H1 (cell line): ENCODE measurements at regions not wholly inside any gene's neighbourhood (a gene's known extent, or its start where the extent isn't known, plus 50 kb on each side); places are given as distances from the start of the nearest gene placed in this dataset.

ENCODE experiments used
- CBX8 ChIP-seq: fragments of 300-800, 300-1000 bp; sonication (generic); IDR thresholded peaks from 2 replicates; pipeline ENCODE4 v1.7.1; 2016; ENCODE audit warnings: low read depth, low read length, borderline replicate concordance
- CTBP2 ChIP-seq: IDR thresholded peaks from 2 replicates; pipeline ENCODE4 v1.7.0; 2011; ENCODE audit warnings: borderline replicate concordance, mild to moderate bottlenecking, moderate library complexity, mixed read lengths, low read length; ENCODE audit not compliant: insufficient read depth, insufficient read length
- FOSL1 ChIP-seq: IDR thresholded peaks from 2 replicates; pipeline ENCODE4 v1.6.1; 2011; ENCODE audit warnings: mild to moderate bottlenecking, low read depth, low read length, moderate library complexity; ENCODE audit not compliant: insufficient read depth
- JUND ChIP-seq: IDR thresholded peaks from 2 replicates; pipeline ENCODE4 v1.6.1; 2011; ENCODE audit warnings: mild to moderate bottlenecking, improper control_type of control experiment, low read length
- NRF1 ChIP-seq: IDR thresholded peaks from 2 replicates; pipeline ENCODE4 v1.6.1; 2011; ENCODE audit warnings: mild to moderate bottlenecking, low read depth, low read length, improper control_type of control experiment
- RBBP5 ChIP-seq: IDR thresholded peaks from 2 replicates; pipeline ENCODE4 v1.7.1; 2012; ENCODE audit warnings: low read depth, mild to moderate bottlenecking, inconsistent platforms, low read length, moderate library complexity, borderline replicate concordance
- TAF7 ChIP-seq: optimal IDR thresholded peaks from 2 replicates; pipeline ENCODE3; 2011; ENCODE audit warnings: low read depth, mild to moderate bottlenecking, inconsistent platforms, low read length, moderate library complexity, borderline replicate concordance
- TEAD4 ChIP-seq: IDR thresholded peaks from 2 replicates; pipeline ENCODE4 v1.6.1; 2012; ENCODE audit warnings: low read depth, low read length, inconsistent platforms, mixed read lengths
- TF ChIP-seq, protein P1 (sequence below), 3 experiments: IDR thresholded peaks; 1 replicate in 2 of 3; 2 replicates in 1 of 3; pipeline versions ENCODE4 v1.5.1 to v1.6.1; 2011; ENCODE audit warnings: low read length in 3 of 3, mild to moderate bottlenecking in 3 of 3, inconsistent platforms in 2 of 3, low read depth in 1 of 3, moderate library complexity in 1 of 3; ENCODE audit not compliant: insufficient read depth in 1 of 3; ENCODE audit errors: control extremely low read depth in 1 of 3

DNA sequence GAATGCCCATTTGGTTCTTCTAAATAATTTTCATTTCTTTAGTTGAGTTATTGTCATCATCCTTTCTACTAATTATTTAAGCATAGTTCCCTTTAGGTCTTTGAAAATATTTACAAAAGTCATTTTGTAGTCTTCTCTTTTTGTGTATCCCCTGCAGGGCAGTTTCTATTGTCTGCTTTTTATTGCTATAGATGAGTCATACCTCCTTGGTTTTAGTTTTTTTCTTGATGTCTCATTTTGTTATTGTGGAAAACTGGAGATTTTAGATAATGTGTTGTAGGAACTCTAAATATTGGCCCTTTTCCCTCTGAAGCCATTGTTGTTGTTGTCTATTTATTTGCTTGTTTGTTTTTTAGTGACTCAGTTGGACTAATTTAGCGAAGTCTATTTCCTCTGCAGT lies 387.9 kb downstream of the NUF2 start (continued):
- TF ChIP-seq, protein P1, sequence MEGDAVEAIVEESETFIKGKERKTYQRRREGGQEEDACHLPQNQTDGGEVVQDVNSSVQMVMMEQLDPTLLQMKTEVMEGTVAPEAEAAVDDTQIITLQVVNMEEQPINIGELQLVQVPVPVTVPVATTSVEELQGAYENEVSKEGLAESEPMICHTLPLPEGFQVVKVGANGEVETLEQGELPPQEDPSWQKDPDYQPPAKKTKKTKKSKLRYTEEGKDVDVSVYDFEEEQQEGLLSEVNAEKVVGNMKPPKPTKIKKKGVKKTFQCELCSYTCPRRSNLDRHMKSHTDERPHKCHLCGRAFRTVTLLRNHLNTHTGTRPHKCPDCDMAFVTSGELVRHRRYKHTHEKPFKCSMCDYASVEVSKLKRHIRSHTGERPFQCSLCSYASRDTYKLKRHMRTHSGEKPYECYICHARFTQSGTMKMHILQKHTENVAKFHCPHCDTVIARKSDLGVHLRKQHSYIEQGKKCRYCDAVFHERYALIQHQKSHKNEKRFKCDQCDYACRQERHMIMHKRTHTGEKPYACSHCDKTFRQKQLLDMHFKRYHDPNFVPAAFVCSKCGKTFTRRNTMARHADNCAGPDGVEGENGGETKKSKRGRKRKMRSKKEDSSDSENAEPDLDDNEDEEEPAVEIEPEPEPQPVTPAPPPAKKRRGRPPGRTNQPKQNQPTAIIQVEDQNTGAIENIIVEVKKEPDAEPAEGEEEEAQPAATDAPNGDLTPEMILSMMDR (IDR thresholded peaks at IDR 0.05; ENCODE audit: control extremely low read depth in 1 of 3, insufficient read depth in 1 of 3, low read depth in 1 of 3, low read length in 3 of 3) = no peak
- TF ChIP-seq NRF1 (no peak), JUND (no peak), RBBP5 (no peak), CTBP2 (no peak), TEAD4 (no peak), CBX8 (no peak), TAF7 (no peak), FOSL1 (no peak)
- TF ChIP-seq, all 59 proteins: peak for 0
